PC-3 (cell line): ENCODE measurements at regions not wholly inside any gene's neighbourhood (a gene's known extent, or its start where the extent isn't known, plus 50 kb on each side); places are given as distances from the start of the nearest gene placed in this dataset.

ENCODE experiments used
- EZH2 ChIP-seq: fragments of 300-600 bp; sonication (generic); IDR thresholded peaks from one replicate; pipeline ENCODE4 v1.6.1; 2017; ENCODE audit warnings: antibody characterized with exemption, mild to moderate bottlenecking, low read length; ENCODE audit not compliant: unreplicated experiment
- EZH2phosphoT487 ChIP-seq: fragments of 300-600 bp; sonication (generic); IDR thresholded peaks from 2 replicates; pipeline ENCODE4 v1.6.1; 2018; ENCODE audit warnings: mild to moderate bottlenecking, antibody characterized with exemption, low read length, borderline replicate concordance
- TF ChIP-seq, protein P1 (sequence below): fragments of 300-600 bp; sonication (generic); conservative IDR thresholded peaks from 2 replicates; pipeline ENCODE4 v1.5.1; 2017; ENCODE audit warnings: antibody characterized with exemption, low read depth, mild to moderate bottlenecking, low read length

DNA sequence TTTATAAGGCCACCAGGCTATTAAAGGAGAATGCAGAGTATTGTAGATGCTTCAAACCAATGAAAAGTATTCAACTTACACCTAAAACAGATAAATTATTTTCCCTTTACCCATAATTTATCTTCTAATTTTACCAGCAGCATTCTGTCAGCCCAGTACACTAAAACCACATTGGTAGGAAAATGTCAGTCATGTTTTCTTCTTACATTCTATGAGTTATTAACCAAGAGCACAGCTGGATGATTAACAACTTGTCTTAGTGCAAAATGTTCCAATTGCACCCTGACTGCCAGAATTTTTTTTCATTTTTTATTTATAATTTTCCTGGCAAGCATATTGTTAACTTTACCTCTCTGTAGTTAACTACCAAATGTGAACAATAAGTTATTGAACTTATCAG lies 79.0 kb upstream of the WDR75 start:
- TF ChIP-seq, protein P1, sequence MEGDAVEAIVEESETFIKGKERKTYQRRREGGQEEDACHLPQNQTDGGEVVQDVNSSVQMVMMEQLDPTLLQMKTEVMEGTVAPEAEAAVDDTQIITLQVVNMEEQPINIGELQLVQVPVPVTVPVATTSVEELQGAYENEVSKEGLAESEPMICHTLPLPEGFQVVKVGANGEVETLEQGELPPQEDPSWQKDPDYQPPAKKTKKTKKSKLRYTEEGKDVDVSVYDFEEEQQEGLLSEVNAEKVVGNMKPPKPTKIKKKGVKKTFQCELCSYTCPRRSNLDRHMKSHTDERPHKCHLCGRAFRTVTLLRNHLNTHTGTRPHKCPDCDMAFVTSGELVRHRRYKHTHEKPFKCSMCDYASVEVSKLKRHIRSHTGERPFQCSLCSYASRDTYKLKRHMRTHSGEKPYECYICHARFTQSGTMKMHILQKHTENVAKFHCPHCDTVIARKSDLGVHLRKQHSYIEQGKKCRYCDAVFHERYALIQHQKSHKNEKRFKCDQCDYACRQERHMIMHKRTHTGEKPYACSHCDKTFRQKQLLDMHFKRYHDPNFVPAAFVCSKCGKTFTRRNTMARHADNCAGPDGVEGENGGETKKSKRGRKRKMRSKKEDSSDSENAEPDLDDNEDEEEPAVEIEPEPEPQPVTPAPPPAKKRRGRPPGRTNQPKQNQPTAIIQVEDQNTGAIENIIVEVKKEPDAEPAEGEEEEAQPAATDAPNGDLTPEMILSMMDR = no peak
- no peak for TF ChIP-seq EZH2phosphoT487
- TF ChIP-seq EZH2 = no peak
